GM19035 (cell line): ENCODE measurements at regions not wholly inside any gene's neighbourhood (a gene's known extent, or its start where the extent isn't known, plus 50 kb on each side); places are given as distances from the start of the nearest gene placed in this dataset.

Experiments used
- ATAC-seq: cut with Tn5 transposase; IDR thresholded peaks from one replicate; pipeline ENCODE4 v1.9.1; 2021; ENCODE audit not compliant: unreplicated experiment

DNA sequence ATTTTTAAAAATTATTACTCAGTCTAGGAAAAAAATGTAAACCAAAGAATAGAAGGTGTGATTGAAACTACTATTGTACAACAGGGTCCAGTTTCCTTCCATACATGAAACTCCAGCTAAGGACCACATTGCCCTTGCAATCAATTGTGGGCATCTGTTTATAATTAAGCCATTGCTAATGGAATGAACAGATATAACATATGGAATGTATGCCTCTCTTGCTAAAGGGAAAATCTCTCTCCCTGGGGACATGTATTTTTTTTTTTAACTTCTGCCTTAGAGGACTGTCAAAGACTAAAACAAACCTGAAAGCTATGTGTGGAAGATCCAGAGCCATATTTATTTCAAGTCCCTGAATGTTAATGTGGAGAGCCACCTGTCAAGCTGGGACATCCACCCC is 336.8 kb upstream of the MANEA start:
- ATAC-seq = no peak

DNA sequence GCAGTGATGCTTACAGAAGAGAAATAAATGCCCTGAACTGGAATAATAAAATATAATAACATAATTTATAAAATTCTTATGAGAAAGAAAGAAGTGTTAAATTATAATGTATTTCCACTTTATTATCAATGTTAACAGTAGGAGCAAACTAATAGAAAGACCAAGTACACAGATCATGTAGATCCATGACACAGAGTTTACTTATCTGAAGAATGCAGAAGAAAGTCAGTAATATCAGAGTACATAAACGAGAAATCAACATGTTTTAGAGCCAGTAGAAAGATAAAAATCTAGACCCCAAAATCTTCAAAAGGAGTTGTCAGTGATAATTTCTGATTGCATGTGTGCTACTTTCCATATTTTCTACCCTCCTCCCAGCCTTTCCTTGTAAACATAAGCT is 334.8 kb upstream of the MANEA start:
- no peak for ATAC-seq

DNA sequence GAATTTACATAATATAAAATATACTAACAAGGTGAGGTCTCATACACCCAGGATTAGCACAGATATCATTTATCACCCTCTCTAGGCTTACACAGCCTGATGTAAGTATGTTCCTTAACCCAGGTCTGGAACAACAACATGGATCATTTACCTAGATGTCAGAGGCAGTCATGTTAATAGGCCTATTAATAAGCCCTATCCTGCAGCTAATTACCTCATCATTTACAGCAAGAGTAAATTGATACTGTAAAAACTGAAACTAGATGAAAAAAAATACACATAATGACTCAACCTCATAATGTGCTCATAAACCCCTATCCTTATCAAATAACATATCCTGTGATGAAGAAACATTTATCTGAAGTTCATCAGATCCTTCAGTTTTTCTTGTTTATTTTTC is 334.3 kb upstream of the MANEA start:
- no peak for ATAC-seq

DNA sequence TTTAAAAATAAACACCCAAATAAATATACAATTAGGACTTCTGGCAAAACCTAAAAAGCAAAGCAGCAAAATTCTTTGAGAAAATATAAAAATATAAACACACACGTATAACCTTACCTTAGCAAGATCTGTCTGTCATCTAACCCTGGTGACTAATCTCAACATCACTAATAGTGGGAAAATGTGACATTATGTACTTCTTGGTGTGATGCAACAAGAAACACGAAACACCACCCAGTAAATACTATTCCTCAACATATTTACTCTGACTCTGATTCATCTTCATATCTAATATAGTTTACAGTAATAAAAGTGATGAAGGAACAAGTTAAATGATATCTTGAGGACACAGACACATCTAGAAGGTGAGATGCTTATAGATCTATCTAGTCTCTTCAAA is 332.6 kb upstream of the MANEA start:
- ATAC-seq = no peak

DNA sequence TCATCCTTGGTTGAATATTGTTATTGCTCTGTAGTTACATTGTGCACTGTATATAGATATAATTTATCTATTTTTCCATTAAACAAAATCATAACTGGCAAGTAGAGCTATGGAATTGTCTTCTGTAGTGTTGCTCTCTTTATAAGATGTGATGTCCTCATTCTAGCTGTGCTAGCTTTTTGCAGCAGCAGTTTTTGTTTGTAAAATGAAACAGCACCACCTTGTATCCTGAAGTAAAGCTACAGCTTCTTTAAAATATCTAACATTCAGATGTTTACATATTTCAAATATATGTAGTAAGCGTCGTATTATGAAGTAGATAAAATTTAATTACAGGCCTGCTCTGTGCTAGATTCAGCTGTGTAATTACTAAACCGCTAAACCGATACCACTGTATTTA is 328.8 kb upstream of the MANEA start:
- ATAC-seq = no peak

DNA sequence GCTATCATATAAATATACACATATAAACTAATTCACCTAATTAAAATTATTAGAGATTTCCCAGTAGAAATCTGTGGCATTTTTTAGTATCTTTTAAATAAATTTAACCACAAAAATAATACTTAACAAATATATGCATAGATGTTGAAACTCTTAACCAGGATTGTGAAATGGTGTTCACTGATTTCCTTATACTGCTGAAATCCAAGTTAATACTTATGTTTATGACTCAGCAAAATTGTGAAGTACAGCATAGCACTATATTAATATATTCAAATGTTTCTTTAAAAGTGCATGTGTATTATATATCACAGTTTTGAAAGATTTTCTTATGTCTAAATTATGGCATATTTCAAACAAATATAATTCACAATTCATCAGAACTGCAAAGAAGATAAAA is 328.2 kb upstream of the MANEA start:
- no peak for ATAC-seq

DNA sequence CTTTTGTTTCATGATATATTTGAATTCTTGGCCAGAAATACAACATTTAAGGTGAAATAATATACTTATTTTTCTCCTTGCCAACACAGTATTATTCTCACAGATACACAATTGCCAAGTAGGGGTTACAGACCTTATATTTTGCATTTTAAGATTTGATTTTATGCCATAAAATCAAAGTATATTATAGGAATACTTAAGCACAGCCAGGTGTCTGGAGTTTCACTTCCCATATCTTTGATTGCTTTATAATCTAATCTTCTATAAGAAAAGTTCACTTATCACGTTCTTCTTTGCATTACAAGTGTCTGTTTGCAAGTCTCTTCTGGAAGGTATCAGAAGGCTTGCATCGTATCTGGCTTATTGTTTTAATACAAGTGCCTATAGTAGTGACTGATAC is 327.7 kb upstream of the MANEA start:
- no peak for ATAC-seq

DNA sequence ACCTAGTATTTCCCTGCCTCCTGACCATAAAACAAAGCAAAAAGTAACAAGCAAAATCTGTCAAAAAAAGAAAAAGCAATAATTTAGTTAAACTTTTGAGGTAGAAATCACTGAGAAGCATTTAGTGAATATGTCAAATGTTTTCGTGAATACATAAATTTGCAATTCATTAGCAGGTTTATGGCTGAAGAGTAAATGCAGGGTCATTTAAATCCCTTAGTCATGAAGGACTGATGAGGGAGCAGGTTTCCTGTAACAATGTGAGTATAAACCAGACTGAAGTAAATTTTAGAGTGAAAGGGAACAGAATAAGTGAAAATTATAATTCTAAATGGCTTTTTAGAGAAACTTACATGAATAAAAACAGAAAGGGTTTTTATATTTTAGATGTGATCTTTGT is 313.5 kb upstream of the MANEA start:
- ATAC-seq = no peak

DNA sequence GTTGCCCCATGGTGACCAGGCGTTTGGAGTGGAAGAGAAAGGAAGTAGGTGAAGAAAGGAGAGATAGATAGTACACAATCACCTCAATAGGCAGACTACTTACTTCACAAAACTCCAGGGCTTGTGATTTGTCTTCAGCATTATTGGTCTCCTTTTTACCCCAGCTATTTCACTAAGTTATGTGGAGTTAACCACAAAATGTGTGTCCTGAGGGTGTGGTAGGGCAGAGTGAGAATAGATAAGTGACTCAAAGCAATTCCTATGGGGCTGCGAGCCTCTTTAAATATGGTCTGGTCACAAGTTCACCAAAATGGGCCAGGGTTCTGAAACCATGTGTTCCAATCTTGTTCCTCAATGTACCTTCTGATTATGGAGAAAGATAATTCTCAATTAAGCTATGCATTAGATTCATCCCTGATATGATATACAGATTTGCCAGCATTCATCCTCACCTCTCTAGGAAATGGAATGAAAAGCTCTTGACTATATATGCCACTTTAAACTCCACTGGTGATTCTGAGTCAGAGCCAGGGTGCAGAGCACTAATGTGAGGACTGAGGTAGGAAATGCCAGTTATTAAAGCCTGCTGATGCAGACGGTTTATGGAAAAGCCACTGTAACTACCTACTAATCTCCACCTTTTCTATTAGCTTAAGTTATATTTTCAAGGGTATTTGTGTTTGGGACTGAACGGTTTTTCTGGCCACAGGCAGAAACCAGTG is 310.6 kb upstream of the MANEA start:
- ATAC-seq = no peak

DNA sequence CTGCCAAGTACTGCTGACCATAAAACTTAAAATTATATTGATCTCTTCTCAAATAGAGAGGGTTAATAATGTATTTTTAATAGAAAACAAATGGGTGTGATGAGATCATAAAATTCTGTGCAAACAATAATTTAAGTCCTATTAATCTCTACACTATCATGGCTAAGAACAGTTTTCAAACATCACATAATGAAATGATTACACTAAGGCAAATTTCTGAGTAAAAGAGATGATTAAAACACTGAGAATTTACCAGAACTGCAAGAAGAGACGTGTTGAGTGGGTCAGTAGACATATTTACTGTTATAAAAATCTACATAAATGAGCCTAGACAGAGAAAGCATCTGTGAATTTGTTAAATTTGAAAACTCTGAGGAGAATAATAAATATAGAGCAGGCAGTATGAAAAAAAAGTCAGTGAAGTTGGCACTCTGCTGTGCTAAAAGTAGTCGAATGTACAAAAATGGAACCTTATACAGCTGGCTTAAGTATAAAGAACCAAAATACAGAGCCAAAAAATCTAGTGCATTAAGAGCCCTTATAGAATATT is 302.6 kb upstream of the MANEA start:
- ATAC-seq = no peak

DNA sequence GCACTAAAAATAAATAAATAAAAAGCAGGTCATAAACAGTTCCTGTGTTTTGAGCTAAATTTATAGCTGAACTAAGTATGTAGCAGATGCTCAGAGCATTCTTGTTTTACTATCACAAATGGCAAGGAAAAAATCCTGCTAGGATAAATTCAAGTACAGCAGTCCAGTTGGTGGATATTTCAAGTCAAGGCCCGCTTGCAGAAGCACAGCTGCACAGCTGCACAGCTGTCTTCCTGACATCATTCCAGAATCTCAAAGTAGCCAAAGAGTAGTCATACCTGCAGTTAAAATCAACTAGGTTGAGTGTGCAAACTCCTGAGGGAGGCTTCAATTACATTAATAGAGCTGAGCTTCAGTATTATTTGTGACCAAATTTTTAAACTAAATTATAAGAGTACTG is 297.7 kb upstream of the MANEA start:
- ATAC-seq = no peak

DNA sequence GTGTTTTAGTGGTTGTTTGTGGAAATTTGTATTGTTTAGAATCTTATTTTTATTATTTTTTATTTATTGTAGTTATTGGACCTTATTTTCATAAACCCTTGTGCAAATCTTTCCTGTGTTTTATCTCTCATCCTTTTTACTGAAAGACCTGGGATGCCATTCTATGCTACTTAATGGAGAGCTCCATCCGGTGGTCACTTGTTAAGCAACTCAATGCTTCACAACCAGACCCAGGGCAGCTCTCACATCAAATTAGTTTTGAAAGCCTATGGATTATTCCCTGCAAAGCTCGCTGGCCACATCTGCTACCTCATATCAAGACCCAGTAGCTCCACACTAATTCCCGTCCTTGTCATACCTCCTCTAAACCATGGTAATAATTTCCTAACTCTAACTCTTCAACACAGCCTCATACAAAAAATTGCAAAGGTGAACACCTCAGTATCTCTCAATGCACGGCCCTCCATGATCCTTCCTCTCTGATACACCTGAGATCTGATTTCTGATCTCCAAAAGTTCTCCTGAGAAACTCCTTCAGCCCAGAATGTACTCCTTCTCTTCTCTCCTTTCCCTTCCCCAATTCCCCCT is 296.6 kb upstream of the MANEA start:
- ATAC-seq = no peak

DNA sequence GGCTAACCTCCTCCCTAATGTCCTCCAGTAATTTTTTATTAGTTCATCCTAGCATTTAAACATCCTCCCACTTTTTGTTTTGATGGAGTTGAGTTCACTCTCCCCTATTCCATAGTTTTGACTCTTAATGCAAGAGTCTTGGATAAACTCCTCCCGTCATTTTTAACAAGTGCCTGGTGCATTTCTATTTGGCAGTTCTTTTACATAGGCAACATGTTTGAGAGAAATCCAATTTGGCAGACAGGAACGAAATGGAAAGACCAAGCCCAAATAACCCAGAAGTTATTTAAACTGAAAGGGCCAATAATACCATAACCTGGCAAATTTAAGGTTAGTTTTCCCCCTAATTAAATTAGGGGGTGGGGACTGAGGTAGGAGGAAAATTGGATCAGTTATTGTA is 291.5 kb upstream of the MANEA start:
- ATAC-seq = no peak

DNA sequence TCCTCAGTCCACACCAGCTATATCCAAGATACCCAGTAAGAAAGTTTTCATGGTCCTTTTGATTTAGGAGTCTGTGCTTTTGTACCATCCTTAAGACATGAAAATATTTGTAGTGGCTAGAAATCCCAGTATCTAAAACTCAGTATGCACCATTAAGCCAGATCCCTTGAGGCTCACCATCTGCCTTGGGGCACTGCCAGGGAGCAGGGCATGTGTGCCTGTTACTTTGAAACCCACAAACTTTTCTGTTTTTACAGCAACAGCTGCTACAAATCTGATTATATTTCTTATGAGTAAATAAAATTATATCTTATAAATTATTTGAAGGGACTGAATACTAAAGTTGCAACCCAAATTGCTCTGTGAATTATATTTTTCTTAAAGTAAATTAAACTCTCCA is 290.5 kb upstream of the MANEA start:
- ATAC-seq = no peak

DNA sequence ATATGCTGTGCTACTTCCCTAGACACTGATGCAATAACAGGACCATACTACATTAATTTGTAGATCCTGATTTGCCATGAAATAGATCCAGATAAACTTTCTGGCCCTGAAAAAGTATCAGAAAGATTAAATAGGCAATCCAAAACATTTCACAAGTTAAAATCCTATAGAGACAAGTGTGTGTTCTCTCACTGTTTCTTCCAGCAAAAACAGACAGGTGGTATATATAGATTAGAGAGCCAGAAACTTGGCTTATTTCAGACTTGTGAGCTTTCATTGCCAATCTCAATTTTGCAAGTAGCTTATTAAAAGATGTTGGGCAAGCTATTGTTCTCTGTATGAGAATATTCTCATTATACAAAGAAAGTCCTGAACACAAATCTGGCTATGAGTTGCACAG is 289.1 kb upstream of the MANEA start:
- ATAC-seq = no peak

DNA sequence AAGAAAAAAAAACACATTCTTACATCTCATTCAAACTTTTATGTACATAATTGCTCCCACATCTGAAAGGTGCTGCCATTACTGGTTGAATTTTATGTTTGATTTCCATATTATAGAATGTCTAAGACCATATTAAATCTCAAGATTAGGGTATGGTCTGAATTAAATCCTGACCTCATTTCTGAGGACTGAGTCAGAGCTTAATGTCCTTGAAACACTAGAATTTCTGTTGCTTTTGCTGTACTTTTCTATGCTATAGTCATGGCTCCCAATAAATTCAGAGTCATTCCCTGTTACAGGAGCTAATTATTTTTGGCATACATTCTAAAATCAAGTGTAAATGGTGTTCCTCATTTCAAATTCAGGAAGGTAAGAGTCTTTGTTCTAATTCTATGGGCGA is 285.3 kb upstream of the MANEA start:
- no peak for ATAC-seq

DNA sequence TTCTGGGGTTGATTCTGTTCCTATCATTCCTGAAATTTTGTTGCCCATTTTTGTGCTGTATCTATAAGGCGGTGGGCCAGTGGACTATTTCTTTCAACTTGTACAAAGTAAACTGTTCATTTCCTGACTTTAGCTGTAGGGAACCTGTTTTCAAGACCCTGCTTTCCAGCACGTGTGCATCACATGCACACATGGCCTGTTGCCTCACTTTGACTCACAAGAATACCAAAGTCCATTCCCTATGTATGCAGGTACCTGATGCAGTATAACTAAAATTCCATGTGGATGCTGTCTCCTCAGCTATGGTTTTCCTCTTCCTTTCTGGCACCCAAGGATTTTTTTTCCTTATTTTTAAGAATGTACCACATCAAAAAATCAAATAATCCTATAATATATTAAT is 284.1 kb upstream of the MANEA start:
- no peak for ATAC-seq

DNA sequence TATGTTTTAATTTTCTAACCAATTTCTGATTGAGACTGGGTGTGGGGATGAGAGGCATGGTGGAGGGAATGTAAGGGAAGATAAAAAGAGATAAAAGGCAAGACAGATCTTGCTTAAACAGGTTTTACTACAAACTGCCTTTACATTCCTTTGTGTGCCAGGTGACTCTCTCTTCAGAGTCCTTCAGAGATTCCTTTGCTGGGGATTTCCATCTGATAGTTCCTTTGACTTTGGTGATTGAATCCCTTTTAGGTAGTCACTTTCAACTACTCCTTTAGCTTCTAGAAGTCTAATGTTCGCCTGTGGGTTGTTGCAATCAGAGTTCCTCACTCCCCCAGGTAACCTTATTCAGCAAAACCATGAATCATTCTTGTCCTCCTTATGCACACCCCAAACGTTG is 283.3 kb upstream of the MANEA start:
- ATAC-seq = no peak

DNA sequence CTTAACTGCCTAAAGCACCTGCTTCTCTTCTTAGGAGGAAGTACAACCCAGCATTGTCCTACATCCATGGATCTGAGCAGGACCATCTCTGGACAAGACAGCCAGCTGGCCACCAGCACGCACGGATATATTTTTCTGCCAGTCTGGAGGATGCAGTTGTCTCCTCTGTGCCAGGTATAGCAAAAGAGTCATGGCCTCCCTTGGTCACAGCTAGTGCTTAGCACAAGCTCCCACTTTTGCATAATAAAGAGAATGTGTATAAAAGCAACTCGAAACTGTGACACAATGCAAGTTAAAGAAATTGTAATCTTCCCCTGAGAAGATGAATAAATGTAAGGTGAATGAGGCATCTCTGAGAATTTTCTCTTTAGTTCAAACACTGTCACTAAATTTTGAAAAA is 267.8 kb upstream of the MANEA start:
- ATAC-seq = no peak

DNA sequence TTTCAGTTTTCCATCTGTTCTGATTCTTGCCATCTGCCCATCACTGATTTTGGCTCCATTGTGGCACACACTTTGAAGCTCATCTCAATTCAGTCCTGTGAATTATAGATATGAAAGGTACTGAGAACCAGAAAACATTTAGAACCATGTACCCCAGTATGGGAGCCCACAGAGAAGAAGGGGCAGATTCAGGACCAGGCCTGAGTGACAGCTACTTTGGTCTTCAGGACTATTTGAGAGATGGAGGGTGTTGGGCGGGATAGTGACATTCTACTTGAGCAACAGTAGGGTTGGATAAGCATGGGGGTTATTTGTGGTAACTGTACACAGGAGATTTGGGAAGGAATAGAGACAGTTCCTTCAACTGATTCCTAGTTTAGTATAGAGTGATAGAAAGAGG is 259.2 kb upstream of the MANEA start:
- no peak for ATAC-seq

DNA sequence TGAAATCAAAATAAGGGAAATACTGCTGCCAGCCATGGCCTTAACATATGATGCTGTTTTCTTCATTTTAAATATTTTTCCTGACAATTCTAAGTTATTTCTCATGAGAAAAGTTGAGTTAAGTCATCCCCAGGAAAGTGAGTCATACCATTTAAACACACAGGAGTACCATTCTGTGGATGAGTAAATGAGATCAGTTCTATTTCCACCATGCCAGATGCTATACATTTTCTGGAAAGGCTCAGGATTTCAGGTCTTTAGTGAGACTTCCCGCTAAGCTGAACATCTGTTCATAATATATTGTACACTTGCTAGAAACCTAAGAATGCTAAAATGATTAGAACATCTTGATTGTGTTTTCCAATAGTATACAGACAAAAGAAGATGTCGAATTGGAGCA is 256.2 kb upstream of the MANEA start:
- no peak for ATAC-seq

DNA sequence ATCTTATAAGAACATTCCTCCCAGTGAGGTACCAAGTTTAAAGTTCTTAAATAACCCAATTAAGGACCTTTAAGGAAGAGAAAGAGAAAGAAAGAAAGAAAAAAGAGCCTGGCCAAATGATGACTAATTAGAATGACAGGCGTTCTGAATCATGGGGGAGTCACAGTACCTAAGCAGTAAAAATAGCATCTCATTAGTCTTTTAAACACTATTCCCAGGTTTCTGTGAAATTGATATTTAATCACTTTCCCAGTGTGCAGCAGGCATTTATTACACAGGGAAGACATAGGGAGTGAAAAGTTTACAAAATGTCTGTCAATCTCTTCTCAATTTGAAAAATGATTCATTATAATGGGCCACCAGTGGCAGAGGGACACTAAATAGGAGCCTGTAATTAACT is 251.4 kb upstream of the MANEA start:
- ATAC-seq = no peak

DNA sequence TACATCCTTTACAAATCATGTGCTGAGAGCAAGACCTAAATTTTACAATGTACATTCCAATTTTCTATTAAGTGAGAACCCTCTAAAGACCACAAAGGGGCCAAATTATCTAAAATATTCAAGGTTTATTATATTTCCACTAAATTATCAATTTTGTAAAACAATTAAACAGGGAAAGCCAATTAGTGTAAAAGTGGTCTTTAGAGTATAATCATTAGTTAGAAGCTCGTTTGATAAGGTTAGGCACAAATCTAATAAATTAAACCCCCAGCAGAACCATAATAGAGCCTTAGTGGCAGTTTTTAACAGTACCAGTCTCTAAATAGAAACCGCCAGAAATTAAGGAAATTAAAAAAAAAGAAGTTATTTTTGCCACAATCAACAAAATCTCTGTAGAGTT is 249.1 kb upstream of the MANEA start:
- no peak for ATAC-seq
